SK-N-SH (cell line): ENCODE measurements at regions not wholly inside any gene's neighbourhood (a gene's known extent, or its start where the extent isn't known, plus 50 kb on each side); places are given as distances from the start of the nearest gene placed in this dataset.

ENCODE experiments used
- CTCF ChIA-PET: fragments of 300-600, 350-600 bp; formaldehyde crosslinking; extraction: SDS; loops from one replicate; lab custom pipeline; 2021; lab: Yijun Ruan, JAX
- POLR2A ChIA-PET: fragments of 350-600 bp; sonication (Branson Sonifier 250); formaldehyde crosslinking; extraction: SDS; loops from one replicate; lab custom pipeline; 2020; ENCODE audit warnings: antibody characterized with exemption, inconsistent platforms; lab: Yijun Ruan, JAX
- DNase-seq: peaks from one replicate; pipeline ENCODE4 v3.0.0; 2012
- H2AFZ ChIP-seq: fragments of 200-600 bp; sonication (generic); 2 replicates; pipeline ENCODE4 v1.8.1; 2016; ENCODE audit warnings: antibody characterized with exemption, mild to moderate bottlenecking, low read depth
- H3F3A ChIP-seq: fragments of 200-600 bp; sonication (generic); replicated peaks from 2 replicates; pipeline ENCODE3; 2016; ENCODE audit warnings: antibody characterized with exemption, mild to moderate bottlenecking; ENCODE audit not compliant: insufficient read depth
- H3K27ac ChIP-seq, 2 experiments: fragments of 200-500 bp in 1 of 2; fragments of 200-600 bp in 1 of 2; sonication (Bioruptor generic) in 1 of 2; sonication (generic), shearing (Covaris generic) in 1 of 2; 2 replicates each; pipeline versions ENCODE4 v1.5.1 to v1.6.1; 2014 to 2016; ENCODE audit warnings: low read depth in 2 of 2, inconsistent platforms in 1 of 2, low read length in 1 of 2, mild to moderate bottlenecking in 1 of 2, mixed read lengths in 1 of 2
- H3K27me3 ChIP-seq: fragments of 200-600 bp; sonication (generic), shearing (Covaris generic); 2 replicates; pipeline ENCODE4 v1.6.1; 2016; ENCODE audit warnings: mixed run types; ENCODE audit not compliant: insufficient read depth
- H3K36me3 ChIP-seq, 2 experiments: fragments of 200-500 bp in 1 of 2; fragments of 200-600 bp in 1 of 2; sonication (Bioruptor generic) in 1 of 2; sonication (generic) in 1 of 2; replicated peaks in 1 of 2; 2 replicates each; pipeline versions ENCODE3 to v1.5.1; 2014 to 2016; ENCODE audit warnings: low read length in 1 of 2, mild to moderate bottlenecking in 1 of 2; ENCODE audit not compliant: insufficient read depth in 2 of 2, control insufficient read depth in 1 of 2
- H3K4me1 ChIP-seq, 2 experiments: fragments of 200-500 bp in 1 of 2; fragments of 200-600 bp in 1 of 2; sonication (Bioruptor generic) in 1 of 2; sonication (generic), shearing (Covaris generic) in 1 of 2; 2 replicates each; pipeline versions ENCODE4 v1.5.1 to v1.6.1; 2014 to 2016; ENCODE audit warnings: low read depth in 1 of 2, low read length in 1 of 2, mixed run types in 1 of 2; ENCODE audit not compliant: insufficient read depth in 2 of 2, control insufficient read depth in 1 of 2
- H3K4me2 ChIP-seq: fragments of 200-600 bp; sonication (generic), shearing (Covaris generic); 2 replicates; pipeline ENCODE4 v1.6.1; 2017; ENCODE audit warnings: mixed run types
- H3K4me3 ChIP-seq, 2 experiments: fragments of 200-500 bp in 1 of 2; fragments of 200-600 bp in 1 of 2; sonication (Bioruptor generic) in 1 of 2; sonication (generic), shearing (Covaris generic) in 1 of 2; 2 replicates each; pipeline versions ENCODE4 v1.5.1 to v1.8.1; 2014 to 2016; ENCODE audit warnings: low read depth in 2 of 2, inconsistent platforms in 1 of 2, low read length in 1 of 2, mild to moderate bottlenecking in 1 of 2, mixed read lengths in 1 of 2, moderate library complexity in 1 of 2
- H3K79me2 ChIP-seq: fragments of 200-600 bp; sonication (generic); 2 replicates; pipeline ENCODE4 v1.8.1; 2017; ENCODE audit warnings: mild to moderate bottlenecking; ENCODE audit not compliant: insufficient read depth
- H3K9ac ChIP-seq: fragments of 200-600 bp; sonication (generic); 2 replicates; pipeline ENCODE4 v1.6.1; 2017; ENCODE audit warnings: mixed run types
- H3K9me2 ChIP-seq: fragments of 200-600 bp; sonication (generic); 2 replicates; pipeline ENCODE4 v1.6.1; 2017; ENCODE audit warnings: mixed run types
- H3K9me3 ChIP-seq: fragments of 200-600 bp; sonication (generic); 2 replicates; pipeline ENCODE4 v1.6.1; 2017; ENCODE audit warnings: mixed run types, mild to moderate bottlenecking, moderate library complexity
- H4K20me1 ChIP-seq: fragments of 200-600 bp; sonication (generic); 2 replicates; pipeline ENCODE4 v1.6.1; 2017; ENCODE audit warnings: mild to moderate bottlenecking, mixed run types; ENCODE audit not compliant: insufficient read depth
- CHD2 ChIP-seq: fragments of 150-350 bp; IDR thresholded peaks from 2 replicates; pipeline ENCODE4 v1.6.1; 2018; ENCODE audit warnings: low read length; ENCODE audit not compliant: partially characterized antibody
- ELF1 ChIP-seq: IDR thresholded peaks from 2 replicates; pipeline ENCODE4 v1.4.0; 2012
- EZH2phosphoT487 ChIP-seq: fragments of 200-600 bp; sonication (generic); IDR thresholded peaks from 2 replicates; pipeline ENCODE4 v1.6.1; 2017; ENCODE audit warnings: low read depth, mixed run types, mild to moderate bottlenecking, antibody characterized with exemption, moderate library complexity, borderline replicate concordance
- FOSL2 ChIP-seq: IDR thresholded peaks from 2 replicates; pipeline ENCODE4 v1.4.0; 2012; ENCODE audit warnings: low read depth, mild to moderate bottlenecking, moderate library complexity, borderline replicate concordance
- JUND ChIP-seq: IDR thresholded peaks from 2 replicates; pipeline ENCODE4 v1.4.0; 2012
- MEF2A ChIP-seq: IDR thresholded peaks from 2 replicates; pipeline ENCODE4 v1.4.0; 2012; ENCODE audit warnings: low read depth, borderline replicate concordance
- MXI1 ChIP-seq: IDR thresholded peaks from 2 replicates; pipeline ENCODE4 v1.6.1; 2012; ENCODE audit warnings: mild to moderate bottlenecking, low read depth, low read length, improper control_type of control experiment
- NFIC ChIP-seq: IDR thresholded peaks from 2 replicates; pipeline ENCODE4 v1.4.0; 2012; ENCODE audit warnings: borderline replicate concordance
- POLR2AphosphoS5 ChIP-seq: IDR thresholded peaks from 2 replicates; pipeline ENCODE4 v1.6.1; 2012; ENCODE audit warnings: low read depth, low read length
- REST ChIP-seq: IDR thresholded peaks from 2 replicates; pipeline ENCODE4 v1.6.1; 2012; ENCODE audit warnings: mild to moderate bottlenecking, low read depth, low read length, moderate library complexity
- SMC3 ChIP-seq: IDR thresholded peaks from 2 replicates; pipeline ENCODE4 v1.6.1; 2012; ENCODE audit warnings: low read depth, low read length, improper control_type of control experiment
- TAF1 ChIP-seq: IDR thresholded peaks from 2 replicates; pipeline ENCODE4 v1.6.1; 2012; ENCODE audit warnings: low read depth, mild to moderate bottlenecking, low read length, moderate library complexity, borderline replicate concordance
- TCF12 ChIP-seq: IDR thresholded peaks from 2 replicates; pipeline ENCODE4 v1.4.0; 2012
- TEAD4 ChIP-seq: IDR thresholded peaks from 2 replicates; pipeline ENCODE4 v1.4.0; 2012; ENCODE audit warnings: mild to moderate bottlenecking, borderline replicate concordance; ENCODE audit not compliant: insufficient read depth
- YY1 ChIP-seq: IDR thresholded peaks from 2 replicates; pipeline ENCODE4 v1.4.0; 2012; ENCODE audit warnings: low read depth, mild to moderate bottlenecking
- ZBTB33 ChIP-seq: IDR thresholded peaks from 2 replicates; pipeline ENCODE4 v1.4.0; 2012; ENCODE audit warnings: low read depth, borderline replicate concordance
- WGBS: methylation state at CpG from one replicate; pipeline ENCODE4 v1.1.6; 2017; ENCODE audit warnings: low lambda C conversion rate; 5-methylcytosine and 5-hydroxymethylcytosine counted together
- TF ChIP-seq, protein P1 (sequence below): IDR thresholded peaks from 2 replicates; pipeline ENCODE4 v1.4.0; 2012; ENCODE audit warnings: low read depth
- TF ChIP-seq, protein P2 (sequence below): fragments of 200-600 bp; sonication (generic); IDR thresholded peaks from 2 replicates; pipeline ENCODE4 v1.6.1; 2017; ENCODE audit warnings: antibody characterized with exemption, mild to moderate bottlenecking, moderate library complexity

GRCh38 chr4:169922632-169923276 lies 103.4 kb downstream of the MFAP3L start:
- no peak for TF ChIP-seq SMC3
- TF ChIP-seq MEF2A: no peak
- no peak for TF ChIP-seq POLR2AphosphoS5
- TF ChIP-seq FOSL2: no peak
- no peak for TF ChIP-seq TEAD4
- no peak for TF ChIP-seq YY1
- H3K9ac ChIP-seq: no peak overlapping the region
- ChIA-PET CTCF (no interaction called here), POLR2A (no interaction called here)
- 43% methylated on average over 3 of the region's 3 CpGs for WGBS
- no peak overlapping the region for H3K4me2 ChIP-seq
- H2AFZ ChIP-seq: no peak overlapping the region; the same call in 1 of the 2 replicates
- H3K9me3 ChIP-seq: no peaks in the 10 kb centered on the region
- DNase-seq: no peak
- H3K4me1 ChIP-seq: peaks cover 0 to 3% of the 10 kb centered on the region in 2 experiments; a peak in 1 of 4 replicates
- H3K79me2 ChIP-seq: no peaks in the 10 kb centered on the region
- no peaks in the 10 kb centered on the region for H4K20me1 ChIP-seq
- no peaks in the 10 kb centered on the region for H3K27me3 ChIP-seq
- H3F3A ChIP-seq: peaks cover 5% of the 10 kb centered on the region
- H3K27ac ChIP-seq: no peak overlapping the region
- H3K9me2 ChIP-seq: no peaks in the 10 kb centered on the region
- no peak overlapping the region for H3K4me3 ChIP-seq
- H3K36me3 ChIP-seq: no peaks in the 10 kb centered on the region

DNA sequence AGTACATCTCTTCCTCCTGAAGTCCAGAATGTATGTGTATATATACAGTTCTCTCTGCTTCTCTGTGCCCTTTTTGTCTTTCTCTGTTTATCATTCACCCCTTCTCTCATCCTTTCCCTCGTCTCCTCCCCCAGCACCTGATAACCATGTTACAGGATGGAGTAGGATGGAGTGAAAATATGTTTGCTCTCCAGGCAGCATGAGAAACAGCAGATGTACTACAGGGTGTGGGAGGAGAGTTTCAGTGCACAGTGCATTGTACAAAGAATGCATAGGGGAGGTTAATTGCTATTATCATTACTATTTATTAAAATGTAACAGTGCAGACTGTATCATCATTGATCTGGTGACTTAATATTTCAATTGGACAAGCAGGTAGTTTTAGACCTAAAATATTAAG lies 104.5 kb downstream of the MFAP3L start:
- CTCF ChIA-PET: no interaction called here
- H4K20me1 ChIP-seq: no peaks in the 10 kb centered on the region
- WGBS: 57% methylated on average over 1 of the region's 1 CpG

More for the DNA sequence above, 104.5 kb downstream of the MFAP3L start:
- DNase-seq: no peak
- Histone ChIP-seq H3K4me3 (no peak overlapping the region), H2AFZ (no peak overlapping the region), H3K9ac (no peak overlapping the region), H3F3A (peaks cover 5% of the 10 kb centered on the region), H3K4me1 (peaks cover 0 to 3% of the 10 kb centered on the region in 2 experiments; a peak in 1 of 4 replicates), H3K27me3 (no peaks in the 10 kb centered on the region), H3K9me3 (no peaks in the 10 kb centered on the region), H3K9me2 (no peaks in the 10 kb centered on the region), H3K36me3 (no peaks in the 10 kb centered on the region), H3K27ac (no peak overlapping the region)
- POLR2A ChIA-PET: no interaction called here
- TF ChIP-seq EZH2phosphoT487: no peak
- TF ChIP-seq TAF1: no peak
- TF ChIP-seq ZBTB33: no peak
- TF ChIP-seq REST: no peak
- no peak for TF ChIP-seq NFIC
- TF ChIP-seq, protein P1, sequence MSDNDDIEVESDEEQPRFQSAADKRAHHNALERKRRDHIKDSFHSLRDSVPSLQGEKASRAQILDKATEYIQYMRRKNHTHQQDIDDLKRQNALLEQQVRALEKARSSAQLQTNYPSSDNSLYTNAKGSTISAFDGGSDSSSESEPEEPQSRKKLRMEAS: no peak
- TF ChIP-seq, protein P2, sequence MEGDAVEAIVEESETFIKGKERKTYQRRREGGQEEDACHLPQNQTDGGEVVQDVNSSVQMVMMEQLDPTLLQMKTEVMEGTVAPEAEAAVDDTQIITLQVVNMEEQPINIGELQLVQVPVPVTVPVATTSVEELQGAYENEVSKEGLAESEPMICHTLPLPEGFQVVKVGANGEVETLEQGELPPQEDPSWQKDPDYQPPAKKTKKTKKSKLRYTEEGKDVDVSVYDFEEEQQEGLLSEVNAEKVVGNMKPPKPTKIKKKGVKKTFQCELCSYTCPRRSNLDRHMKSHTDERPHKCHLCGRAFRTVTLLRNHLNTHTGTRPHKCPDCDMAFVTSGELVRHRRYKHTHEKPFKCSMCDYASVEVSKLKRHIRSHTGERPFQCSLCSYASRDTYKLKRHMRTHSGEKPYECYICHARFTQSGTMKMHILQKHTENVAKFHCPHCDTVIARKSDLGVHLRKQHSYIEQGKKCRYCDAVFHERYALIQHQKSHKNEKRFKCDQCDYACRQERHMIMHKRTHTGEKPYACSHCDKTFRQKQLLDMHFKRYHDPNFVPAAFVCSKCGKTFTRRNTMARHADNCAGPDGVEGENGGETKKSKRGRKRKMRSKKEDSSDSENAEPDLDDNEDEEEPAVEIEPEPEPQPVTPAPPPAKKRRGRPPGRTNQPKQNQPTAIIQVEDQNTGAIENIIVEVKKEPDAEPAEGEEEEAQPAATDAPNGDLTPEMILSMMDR: no peak
- no peak for TF ChIP-seq ELF1
- no peak for TF ChIP-seq JUND
- no peak for TF ChIP-seq MXI1
- TF ChIP-seq TCF12: no peak
- TF ChIP-seq CHD2: no peak
- TF ChIP-seq, all 33 proteins: peak for 0
- no peak overlapping the region for H3K4me2 ChIP-seq
- H3K79me2 ChIP-seq: no peaks in the 10 kb centered on the region
